GM13977 (cell line): ENCODE measurements at regions not wholly inside any gene's neighbourhood (a gene's known extent, or its start where the extent isn't known, plus 50 kb on each side); places are given as distances from the start of the nearest gene placed in this dataset.
"Not testable (repeated sequence)": the region's sequence is repeated elsewhere in the genome, so short reads cannot be mapped to it uniquely, and the experiment has no call there.

Experiments used
- DNase-seq: peaks from one replicate; pipeline ENCODE4 v3.0.0; 2012; ENCODE audit warnings: low spot score
- in situ Hi-C: fragments of 300-500 bp; cut with MboI; formaldehyde crosslinking; loops from one replicate; pipeline ENCODE4 v1.12.0; 2022; ENCODE audit warnings: low sequenced_read_pairs, low pct_unique_long_range_greater_than_20kb, mixed read lengths, inconsistent platforms; ENCODE audit not compliant: unreplicated experiment
- TF ChIP-seq, protein P1 (sequence below): IDR thresholded peaks from 2 replicates; pipeline ENCODE4 v1.5.1; 2012; ENCODE audit warnings: mild to moderate bottlenecking, control low read depth; ENCODE audit not compliant: insufficient read depth; ENCODE audit errors: extremely low read depth, missing control alignments

DNA sequence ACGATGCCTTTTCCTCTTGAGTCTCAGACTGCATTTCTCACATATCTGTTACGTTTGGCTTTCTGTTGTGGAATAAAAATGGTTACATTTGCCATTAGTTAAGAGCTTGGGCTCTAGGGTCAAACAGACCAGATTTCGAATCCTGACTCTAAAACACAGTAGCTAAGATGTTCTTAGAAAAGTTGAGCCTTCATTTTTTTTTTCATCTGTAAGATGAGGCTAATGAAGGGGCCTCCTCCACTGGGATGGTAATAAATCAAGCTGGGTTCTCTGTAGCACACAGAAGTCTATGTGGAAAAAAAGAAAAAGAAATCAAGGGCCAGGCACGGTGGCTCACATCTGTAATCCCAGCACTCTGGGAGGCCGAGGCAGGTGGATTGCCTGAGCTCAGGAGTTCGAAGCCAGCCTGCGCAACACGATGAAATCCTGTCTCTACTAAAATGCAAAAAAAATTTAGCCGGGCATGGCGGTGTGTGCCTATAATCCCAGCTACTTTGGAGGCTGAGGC, 49.9 kb upstream of the CAPRIN1 start:
- DNase-seq: no peak
- TF ChIP-seq, protein P1, sequence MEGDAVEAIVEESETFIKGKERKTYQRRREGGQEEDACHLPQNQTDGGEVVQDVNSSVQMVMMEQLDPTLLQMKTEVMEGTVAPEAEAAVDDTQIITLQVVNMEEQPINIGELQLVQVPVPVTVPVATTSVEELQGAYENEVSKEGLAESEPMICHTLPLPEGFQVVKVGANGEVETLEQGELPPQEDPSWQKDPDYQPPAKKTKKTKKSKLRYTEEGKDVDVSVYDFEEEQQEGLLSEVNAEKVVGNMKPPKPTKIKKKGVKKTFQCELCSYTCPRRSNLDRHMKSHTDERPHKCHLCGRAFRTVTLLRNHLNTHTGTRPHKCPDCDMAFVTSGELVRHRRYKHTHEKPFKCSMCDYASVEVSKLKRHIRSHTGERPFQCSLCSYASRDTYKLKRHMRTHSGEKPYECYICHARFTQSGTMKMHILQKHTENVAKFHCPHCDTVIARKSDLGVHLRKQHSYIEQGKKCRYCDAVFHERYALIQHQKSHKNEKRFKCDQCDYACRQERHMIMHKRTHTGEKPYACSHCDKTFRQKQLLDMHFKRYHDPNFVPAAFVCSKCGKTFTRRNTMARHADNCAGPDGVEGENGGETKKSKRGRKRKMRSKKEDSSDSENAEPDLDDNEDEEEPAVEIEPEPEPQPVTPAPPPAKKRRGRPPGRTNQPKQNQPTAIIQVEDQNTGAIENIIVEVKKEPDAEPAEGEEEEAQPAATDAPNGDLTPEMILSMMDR: no peak
- in situ Hi-C loops: no loop called here

DNA sequence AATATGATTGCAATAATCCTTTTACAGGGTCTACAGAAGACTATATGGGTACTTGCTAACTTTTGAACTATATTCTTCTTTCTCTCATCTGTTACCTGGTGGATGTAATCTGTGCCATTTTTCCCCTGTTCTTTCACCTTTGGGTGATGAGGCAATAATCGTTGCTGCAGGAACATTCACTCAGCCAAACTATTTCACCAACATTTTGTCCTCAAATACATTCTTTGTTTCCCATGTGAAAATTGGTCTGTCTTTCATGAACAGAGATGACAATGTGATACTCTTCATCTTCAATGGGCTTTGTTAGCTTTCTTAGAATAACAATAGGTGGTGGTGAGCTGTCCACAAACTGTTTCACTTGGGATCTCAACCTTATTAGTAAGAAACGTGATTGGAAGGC, 52.1 kb upstream of the CAPRIN1 start:
- in situ Hi-C loops: loop anchor here (10.0 kb wide), 1 partner anchor 365 kb away; no protein-coding TSS in a partner anchor
- no peak for DNase-seq
- TF ChIP-seq, protein P1: no peak

DNA sequence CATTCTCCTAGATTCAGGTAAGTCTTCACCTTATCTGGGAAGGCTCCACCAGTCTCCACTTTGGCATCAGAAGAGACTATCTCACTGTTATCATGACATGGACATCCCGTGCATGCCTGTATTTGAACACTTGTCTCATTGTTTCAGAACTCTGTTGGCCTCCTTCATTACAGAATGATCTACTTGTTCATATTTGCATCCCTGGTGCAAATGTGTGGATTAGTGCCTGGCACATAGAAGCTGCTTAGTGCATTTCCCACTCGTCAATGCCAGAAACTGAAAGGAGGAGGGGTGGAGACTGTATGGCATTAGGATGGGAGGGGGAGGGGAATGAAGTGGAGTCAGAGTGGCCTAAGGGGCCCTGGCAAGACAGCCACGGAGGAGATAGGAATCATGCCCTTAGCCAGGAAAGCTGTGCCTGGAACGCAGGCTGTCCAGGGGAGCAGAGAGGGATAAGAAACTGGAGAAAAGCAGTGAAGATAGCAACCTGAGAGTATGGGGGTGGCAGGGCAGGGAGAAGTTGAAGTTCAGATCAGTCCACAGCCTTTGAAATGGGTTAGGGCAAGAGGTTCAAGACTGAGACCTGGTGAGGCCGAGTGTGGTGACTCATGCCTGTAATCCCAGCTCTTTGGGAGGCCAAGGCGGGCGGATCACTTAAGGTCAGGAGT, 53.8 kb upstream of the CAPRIN1 start:
- DNase-seq: no peak
- TF ChIP-seq, protein P1: no peak
- in situ Hi-C loops: loop anchor here (10.0 kb wide), 1 partner anchor 367 kb away; no protein-coding TSS in a partner anchor

DNA sequence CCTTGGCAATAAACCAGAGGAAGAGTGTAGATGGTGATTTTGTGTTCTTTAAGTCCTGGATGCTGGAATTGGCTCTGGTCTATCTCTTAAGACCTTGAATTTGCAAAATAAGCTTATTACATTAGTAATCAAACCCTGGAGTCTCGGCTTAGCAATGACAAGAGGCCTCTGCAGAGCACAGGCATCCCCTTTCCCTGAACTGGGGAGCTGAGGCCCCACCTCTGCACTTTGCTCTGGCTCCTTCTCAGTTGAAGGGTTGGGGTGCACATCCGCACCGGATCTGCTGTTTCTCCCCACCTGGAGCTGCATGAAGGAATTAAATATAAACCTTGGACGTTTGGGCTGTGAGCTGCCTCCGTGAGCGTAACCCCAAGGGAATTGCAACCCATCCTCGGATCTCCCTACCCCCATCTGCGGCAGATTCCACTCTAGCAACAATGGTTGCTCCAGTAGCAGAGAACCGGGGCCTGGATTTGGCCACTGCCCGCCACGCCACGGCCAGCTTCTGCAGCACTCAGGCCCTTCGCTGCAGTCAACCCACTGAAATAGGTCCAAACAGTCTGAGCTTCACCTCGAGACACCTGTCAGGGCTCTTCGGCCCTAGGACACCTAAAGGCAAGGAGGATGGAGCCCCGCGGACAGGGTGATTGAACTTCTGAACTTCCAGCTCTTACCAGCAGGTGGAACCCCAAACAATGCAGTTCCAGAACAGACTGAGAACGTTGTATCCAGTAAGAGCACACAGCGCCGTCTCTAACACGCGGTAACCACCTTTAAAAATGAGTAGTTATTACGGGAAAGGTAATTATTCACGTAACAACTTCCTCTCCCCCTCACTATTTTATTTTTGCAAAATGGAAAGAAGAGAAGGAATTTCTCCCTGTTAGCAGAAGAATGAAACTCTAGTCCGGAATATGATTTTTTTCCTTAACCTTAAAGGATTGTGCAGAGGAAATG, 54.8 kb upstream of the CAPRIN1 start:
- TF ChIP-seq, protein P1: peak; percentile 82
- in situ Hi-C loops: loop anchor here (10.0 kb wide), 1 partner anchor 368 kb away; no protein-coding TSS in a partner anchor
- DNase-seq: peak; percentile 78

DNA sequence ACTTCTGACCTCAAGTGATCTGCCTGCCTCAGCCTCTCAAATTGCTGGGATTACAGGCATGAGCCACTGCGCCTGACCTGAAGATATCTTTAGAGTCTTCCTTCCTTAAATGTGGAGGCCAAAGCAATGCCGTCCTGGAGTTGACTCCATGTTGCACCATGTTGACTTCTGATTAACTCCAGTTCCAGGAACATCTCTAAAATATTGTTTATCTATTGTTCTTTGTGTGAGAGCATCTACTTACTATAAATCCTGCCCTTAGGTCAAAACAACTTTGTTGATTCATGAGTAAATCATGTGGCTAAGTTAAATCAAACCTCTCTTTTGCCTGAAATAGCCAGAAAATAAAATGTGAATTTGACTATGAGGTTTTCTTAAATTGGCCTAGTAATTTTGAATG, 56.6 kb upstream of the CAPRIN1 start:
- in situ Hi-C loops: loop anchor here (10.0 kb wide), 1 partner anchor 370 kb away; no protein-coding TSS in a partner anchor
- no peak for DNase-seq
- TF ChIP-seq, protein P1: no peak

DNA sequence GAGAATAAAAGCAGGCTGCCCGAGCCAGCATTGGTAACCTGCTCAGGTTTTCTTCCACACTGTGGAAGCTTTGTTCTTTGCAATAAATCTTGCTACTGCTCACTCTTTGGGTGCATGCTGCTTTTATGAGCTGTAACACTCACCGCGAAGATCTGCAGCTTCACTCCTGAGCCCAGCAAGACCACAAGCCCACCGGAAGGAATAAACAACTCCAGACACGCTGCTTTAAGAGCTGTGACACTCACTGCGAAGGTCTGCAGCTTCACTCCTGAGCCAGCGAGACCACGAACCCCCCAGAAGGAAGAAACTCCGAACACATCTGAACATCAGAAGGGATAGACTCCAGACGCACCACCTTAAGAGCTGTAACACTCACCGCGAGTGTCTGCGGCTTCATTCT, 60.4 kb upstream of the CAPRIN1 start:
- not testable (repeated sequence) for DNase-seq
- in situ Hi-C loops: loop anchor here (10.0 kb wide), 1 partner anchor 374 kb away; no protein-coding TSS in a partner anchor

DNA sequence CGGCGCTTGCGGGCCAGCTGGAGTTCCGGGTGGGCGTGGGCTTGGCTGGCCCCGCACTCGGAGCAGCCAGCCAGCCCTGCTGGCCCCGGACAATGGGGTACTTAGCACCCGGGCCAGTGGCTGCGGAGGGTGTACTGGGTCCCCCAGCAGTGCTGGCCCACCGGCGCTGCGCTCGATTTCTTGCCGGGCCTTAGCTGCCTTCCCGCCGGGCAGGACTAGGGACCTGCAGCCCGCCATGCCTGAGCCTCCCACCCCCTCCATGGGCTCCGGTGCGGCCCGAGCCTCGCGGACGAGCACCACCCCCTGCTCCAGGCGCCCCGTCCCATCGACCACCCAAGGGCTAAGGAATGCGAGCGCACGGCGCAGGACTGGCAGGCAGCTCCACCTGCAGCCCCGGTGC, 61.4 kb upstream of the CAPRIN1 start:
- in situ Hi-C loops: loop anchor here (10.0 kb wide), 1 partner anchor 375 kb away; no protein-coding TSS in a partner anchor
- not testable (repeated sequence) for DNase-seq
